H9 (cell line): ENCODE measurements at regions not wholly inside any gene's neighbourhood (a gene's known extent, or its start where the extent isn't known, plus 50 kb on each side); places are given as distances from the start of the nearest gene placed in this dataset.

Experiments used
- DNase-seq: peaks from one replicate; pipeline ENCODE4 v3.0.0-alpha.2; 2017
- H2AFZ ChIP-seq: one replicate; pipeline ENCODE4 v1.6.1; 2013; ENCODE audit warnings: mild to moderate bottlenecking, low read length, control low read depth, moderate library complexity
- H2AK5ac ChIP-seq: 2 replicates; pipeline ENCODE4 v1.6.1; 2013; ENCODE audit warnings: low read length, control low read depth, mixed read lengths; ENCODE audit not compliant: insufficient read length
- H2BK120ac ChIP-seq: one replicate; pipeline ENCODE4 v1.6.1; 2013; ENCODE audit warnings: low read depth, mild to moderate bottlenecking, low read length, control low read depth, inconsistent platforms; ENCODE audit not compliant: poor library complexity, severe bottlenecking
- H2BK12ac ChIP-seq: 2 replicates; pipeline ENCODE4 v1.6.1; 2013; ENCODE audit warnings: low read length, control low read depth, mixed read lengths, low read depth; ENCODE audit not compliant: insufficient read length
- H2BK15ac ChIP-seq: 2 replicates; pipeline ENCODE4 v1.6.1; 2013; ENCODE audit warnings: low read depth, low read length, control low read depth
- H2BK20ac ChIP-seq: one replicate; pipeline ENCODE4 v1.6.1; 2013; ENCODE audit warnings: low read depth, mild to moderate bottlenecking, low read length, control low read depth, inconsistent platforms; ENCODE audit not compliant: poor library complexity, severe bottlenecking
- H2BK5ac ChIP-seq: 2 replicates; pipeline ENCODE4 v1.6.1; 2013; ENCODE audit warnings: low read length, control low read depth, mixed read lengths; ENCODE audit not compliant: insufficient read length
- H3K14ac ChIP-seq: 2 replicates; pipeline ENCODE4 v1.6.1; 2013; ENCODE audit warnings: low read length, control low read depth; ENCODE audit not compliant: insufficient read depth
- H3K18ac ChIP-seq: 2 replicates; pipeline ENCODE4 v1.6.1; 2013; ENCODE audit warnings: low read depth, mild to moderate bottlenecking, mixed read lengths, low read length, control low read depth; ENCODE audit not compliant: insufficient read length
- H3K23ac ChIP-seq: 2 replicates; pipeline ENCODE4 v1.6.1; 2013; ENCODE audit warnings: low read length, control low read depth, mixed read lengths, low read depth; ENCODE audit not compliant: insufficient read length
- H3K23me2 ChIP-seq: 2 replicates; pipeline ENCODE4 v1.6.1; 2013; ENCODE audit warnings: low read depth, mild to moderate bottlenecking, mixed read lengths, low read length, control low read depth; ENCODE audit not compliant: insufficient read length, poor library complexity, severe bottlenecking
- H3K27ac ChIP-seq: 2 replicates; pipeline ENCODE4 v1.5.1; 2013; ENCODE audit warnings: low read length, control low read depth, mixed read lengths, low read depth; ENCODE audit not compliant: insufficient read length
- H3K27me3 ChIP-seq: 2 replicates; pipeline ENCODE4 v1.6.1; 2013; ENCODE audit warnings: low read length, control low read depth, inconsistent platforms; ENCODE audit not compliant: insufficient read depth
- H3K4ac ChIP-seq: 2 replicates; pipeline ENCODE4 v1.6.1; 2013; ENCODE audit warnings: low read depth, mild to moderate bottlenecking, control low read depth, inconsistent platforms, low read length, moderate library complexity
- H3K4me1 ChIP-seq: 2 replicates; pipeline ENCODE4 v1.6.1; 2013; ENCODE audit warnings: low read length, control low read depth, inconsistent platforms; ENCODE audit not compliant: insufficient read depth
- H3K4me2 ChIP-seq: 2 replicates; pipeline ENCODE4 v1.6.1; 2013; ENCODE audit warnings: low read length, control low read depth, mixed read lengths; ENCODE audit not compliant: insufficient read length, insufficient read depth
- H3K56ac ChIP-seq: 2 replicates; pipeline ENCODE4 v1.6.1; 2013; ENCODE audit warnings: low read depth, mild to moderate bottlenecking, mixed read lengths, low read length, control low read depth; ENCODE audit not compliant: insufficient read length
- H3K79me1 ChIP-seq: 2 replicates; pipeline ENCODE4 v1.6.1; 2013; ENCODE audit warnings: low read depth, mild to moderate bottlenecking, moderate library complexity, low read length, control low read depth, inconsistent platforms; ENCODE audit not compliant: insufficient read depth, poor library complexity, severe bottlenecking
- H3K79me2 ChIP-seq: 2 replicates; pipeline ENCODE4 v1.6.1; 2013; ENCODE audit warnings: low read length, control low read depth, inconsistent platforms; ENCODE audit not compliant: insufficient read depth
- H3K9ac ChIP-seq: 2 replicates; pipeline ENCODE4 v1.6.1; 2013; ENCODE audit warnings: low read length, control low read depth, mixed read lengths; ENCODE audit not compliant: insufficient read length; ENCODE audit errors: extremely low read depth
- H3K9me3 ChIP-seq: one replicate; pipeline ENCODE4 v1.6.1; 2013; ENCODE audit warnings: low read depth, low read length, inconsistent platforms; ENCODE audit not compliant: control insufficient read depth
- H3T11ph ChIP-seq: one replicate; pipeline ENCODE4 v1.6.1; 2013; ENCODE audit warnings: mild to moderate bottlenecking, low read length, control low read depth, inconsistent platforms
- H4K20me1 ChIP-seq: one replicate; pipeline ENCODE4 v1.6.1; 2013; ENCODE audit not compliant: control insufficient read depth, insufficient read length, insufficient read depth
- H4K5ac ChIP-seq: 2 replicates; pipeline ENCODE4 v1.6.1; 2013; ENCODE audit warnings: low read depth, mild to moderate bottlenecking, mixed read lengths, low read length, control low read depth; ENCODE audit not compliant: insufficient read length
- H4K8ac ChIP-seq: replicated peaks from 2 replicates; pipeline ENCODE4 v1.6.1; 2013; ENCODE audit warnings: low read length, control low read depth, mixed read lengths, low read depth; ENCODE audit not compliant: insufficient read length
- H4K91ac ChIP-seq: 2 replicates; pipeline ENCODE4 v1.6.1; 2013; ENCODE audit warnings: low read depth, mild to moderate bottlenecking, moderate library complexity, mixed read lengths, low read length, control low read depth; ENCODE audit not compliant: insufficient read length
- H3K27ac Mint-ChIP-seq, 3 experiments: 2 replicates in 2 of 3; 3 replicates in 1 of 3; pipeline ENCODE4 v1.8.0; 2020 to 2021; ENCODE audit warnings: mixed read lengths in 3 of 3, mild to moderate bottlenecking in 1 of 3, moderate library complexity in 1 of 3
- H3K27me3 Mint-ChIP-seq: 2 replicates; pipeline ENCODE4 v1.8.0; 2021; ENCODE audit warnings: low read depth, mild to moderate bottlenecking, moderate library complexity, mixed read lengths
- H3K36me3 Mint-ChIP-seq, 3 experiments: 2 replicates in 2 of 3; 3 replicates in 1 of 3; pipeline ENCODE4 v1.8.0; 2020 to 2021; ENCODE audit warnings: low read depth in 3 of 3, mixed read lengths in 3 of 3; ENCODE audit not compliant: insufficient read depth in 1 of 3
- H3K4me1 Mint-ChIP-seq, 2 experiments: 2 replicates each; pipeline ENCODE4 v1.8.0; 2020; ENCODE audit warnings: mixed read lengths in 2 of 2
- H3K4me3 Mint-ChIP-seq, 2 experiments: 2 replicates in 1 of 2; 3 replicates in 1 of 2; pipeline ENCODE4 v1.8.0; 2020 to 2021; ENCODE audit warnings: mild to moderate bottlenecking in 2 of 2, mixed read lengths in 2 of 2, moderate library complexity in 1 of 2
- H3K9me3 Mint-ChIP-seq, 2 experiments: 2 replicates in 1 of 2; 3 replicates in 1 of 2; pipeline ENCODE4 v1.8.0; 2020; ENCODE audit warnings: mild to moderate bottlenecking in 2 of 2, mixed read lengths in 2 of 2, moderate library complexity in 1 of 2
- CTCF ChIP-seq: fragments of 200-600 bp; sonication (generic); conservative IDR thresholded peaks from 3 replicates; pipeline ENCODE4 v1.8.0; 2021; ENCODE audit warnings: antibody characterized with exemption, mild to moderate bottlenecking
- WGBS: extraction: QIAGEN DNeasy Blood & Tissue Kit; methylation state at CpG from one replicate; pipeline ENCODE4 v1.1.7; 2013; ENCODE audit warnings: missing lambda C conversion rate, low lambda C conversion rate, mixed read lengths; ENCODE audit not compliant: insufficient read length; ENCODE audit errors: extremely low coverage; 5-methylcytosine and 5-hydroxymethylcytosine counted together

- no peak overlapping the region for H3K18ac ChIP-seq
- DNase-seq, result no peak
- Mint-ChIP-seq H3K27ac (peak overlapping the region in 2 of 3 experiments; percentile 32 to 59; a peak in 3 of 7 replicates), H3K36me3 (no peaks in the 10 kb centered on the region), H3K27me3 (no peaks in the 10 kb centered on the region; the same call in 1 of the 2 replicates), H3K4me3 (no peak overlapping the region; a peak in 1 of 5 replicates), H3K4me1 (peaks cover 42 to 47% of the 10 kb centered on the region in 2 experiments), H3K9me3 (no peaks in the 10 kb centered on the region)
- H3K4me1 ChIP-seq, result peaks cover 3% of the 10 kb centered on the region
- H3K56ac ChIP-seq, result no peak overlapping the region
- H2AK5ac ChIP-seq, result no peak overlapping the region
- H2AFZ ChIP-seq, result no peak overlapping the region
- no peak overlapping the region for H3T11ph ChIP-seq
- H3K9ac ChIP-seq, result no peak overlapping the region
- no peak overlapping the region for H4K8ac ChIP-seq
- no peaks in the 10 kb centered on the region for H3K9me3 ChIP-seq
- no peaks in the 10 kb centered on the region for H3K79me2 ChIP-seq
- no peak overlapping the region for H2BK20ac ChIP-seq
- no peak overlapping the region for H4K5ac ChIP-seq
- H3K79me1 ChIP-seq, result no peaks in the 10 kb centered on the region
- no peak overlapping the region for H3K27ac ChIP-seq
- H3K27me3 ChIP-seq, result no peaks in the 10 kb centered on the region
- no peak overlapping the region for H2BK15ac ChIP-seq
- H2BK5ac ChIP-seq, result no peak overlapping the region
- no peak overlapping the region for H2BK12ac ChIP-seq
- WGBS, result no CpG with 5 or more reads among the region's 2 CpGs
- H2BK120ac ChIP-seq, result no peak overlapping the region
- H4K91ac ChIP-seq, result no peak overlapping the region
- H3K4ac ChIP-seq, result no peak overlapping the region
- H4K20me1 ChIP-seq, result no peaks in the 10 kb centered on the region
- H3K4me2 ChIP-seq, result no peak overlapping the region
- no peaks in the 10 kb centered on the region for H3K23me2 ChIP-seq
- H3K23ac ChIP-seq, result no peak overlapping the region
- H3K14ac ChIP-seq, result no peak overlapping the region
- no peak for TF ChIP-seq CTCF
Observed at GRCh38 chr15:38709196-38709595, 144.6 kb upstream of the RASGRP1 start.
